ENCODE measurements at regions not wholly inside any gene's neighbourhood (a gene's known extent, or its start where the extent isn't known, plus 50 kb on each side); places are given as distances from the start of the nearest gene placed in this dataset.

- no peak for TF ChIP-seq CTCF (IDR thresholded peaks at IDR 0.05; ENCODE audit: insufficient read depth, low read depth, low read length)
- no peak for TF ChIP-seq EZH2 (IDR thresholded peaks at IDR 0.05; ENCODE audit: insufficient read depth, low read length)
Measured at GRCh38 chr13:46481166-46481565, 71.8 kb upstream of the LRCH1 start.
